HG02885 (cell line): ENCODE measurements at regions not wholly inside any gene's neighbourhood (a gene's known extent, or its start where the extent isn't known, plus 50 kb on each side); places are given as distances from the start of the nearest gene placed in this dataset.

Experiments
- ATAC-seq: cut with Tn5 transposase; IDR thresholded peaks from one replicate; pipeline ENCODE4 v1.9.1; 2021; ENCODE audit warnings: mild to moderate bottlenecking; ENCODE audit not compliant: unreplicated experiment, poor library complexity

- no peak for ATAC-seq
Measured at GRCh38 chr5:57839025-57839424, 356.4 kb upstream of the ACTBL2 start.

DNA sequence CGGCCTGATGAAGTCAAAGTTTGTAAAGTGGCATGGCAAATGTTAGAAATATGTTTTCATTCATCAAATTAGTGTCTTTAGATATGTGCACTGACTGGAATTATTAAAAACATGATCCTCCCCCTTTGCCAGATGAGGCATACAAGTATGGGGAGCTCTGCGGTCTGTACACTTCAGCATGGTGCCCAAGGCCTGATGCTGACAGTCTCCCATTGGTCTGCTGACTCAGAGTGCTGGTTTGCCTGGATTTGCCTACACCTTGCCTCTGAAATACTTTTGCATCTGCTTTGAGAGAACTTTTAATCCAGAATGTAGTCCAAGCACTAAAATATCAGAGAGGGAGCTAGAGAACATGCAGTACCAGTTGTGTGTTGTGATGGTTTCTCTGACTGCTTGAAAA lies 354.3 kb upstream of the ACTBL2 start:
- no peak for ATAC-seq

DNA sequence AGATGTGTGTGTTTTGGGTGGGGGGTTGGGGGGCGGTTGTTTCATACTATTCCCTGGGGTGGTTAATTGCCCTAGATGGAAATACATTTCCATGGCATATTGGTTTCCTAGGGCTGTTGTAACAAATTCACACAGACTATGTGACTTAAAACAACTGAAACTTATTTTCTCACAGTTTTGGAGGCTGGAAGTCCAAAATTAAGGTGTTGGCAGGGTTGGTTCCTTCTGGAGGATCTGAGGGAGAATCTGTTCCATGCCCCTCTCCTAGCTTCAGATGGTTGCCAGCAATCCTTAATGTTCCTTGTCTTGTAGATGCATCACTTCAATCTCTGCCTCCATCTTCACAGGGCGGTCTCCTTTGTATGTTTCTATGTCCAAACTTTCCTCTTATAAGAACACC lies 353.7 kb upstream of the ACTBL2 start:
- ATAC-seq, result no peak

DNA sequence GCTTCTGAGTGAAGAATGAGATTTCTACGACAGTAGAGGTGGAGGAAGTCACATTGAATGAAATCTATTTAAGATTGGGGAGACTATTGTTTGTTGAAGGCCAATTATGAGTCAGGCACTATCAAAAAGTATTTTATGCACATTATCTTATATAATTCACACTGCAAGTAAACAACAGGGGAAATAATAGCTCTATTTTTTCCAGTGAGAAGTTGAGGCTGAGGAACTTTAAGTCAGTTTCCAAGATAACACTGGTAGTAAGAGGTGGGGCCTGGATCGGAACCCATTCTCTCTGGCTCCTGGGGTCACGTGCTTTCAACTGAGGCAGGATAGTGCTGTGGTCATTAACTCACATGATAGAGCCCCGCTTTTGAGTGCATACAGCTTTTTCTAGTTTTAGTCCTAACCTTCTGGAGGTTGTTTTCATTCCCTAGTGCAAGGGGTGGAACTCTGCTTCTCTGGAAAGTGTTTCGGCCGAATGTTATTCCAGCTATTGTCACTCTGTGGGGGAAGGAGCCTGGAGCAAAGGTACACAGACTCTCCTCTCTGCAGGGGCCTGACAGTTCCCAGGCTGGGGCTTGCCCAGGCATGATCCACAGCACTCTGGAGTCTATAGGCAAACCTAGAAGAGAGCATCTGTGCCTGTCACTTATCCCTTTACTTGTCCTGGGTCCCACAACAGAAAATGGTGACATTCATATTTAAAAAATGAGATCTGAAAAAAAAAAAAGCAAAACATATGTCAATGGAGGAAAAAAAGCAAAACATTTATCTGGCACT lies 352.4 kb upstream of the ACTBL2 start:
- ATAC-seq, result no peak

DNA sequence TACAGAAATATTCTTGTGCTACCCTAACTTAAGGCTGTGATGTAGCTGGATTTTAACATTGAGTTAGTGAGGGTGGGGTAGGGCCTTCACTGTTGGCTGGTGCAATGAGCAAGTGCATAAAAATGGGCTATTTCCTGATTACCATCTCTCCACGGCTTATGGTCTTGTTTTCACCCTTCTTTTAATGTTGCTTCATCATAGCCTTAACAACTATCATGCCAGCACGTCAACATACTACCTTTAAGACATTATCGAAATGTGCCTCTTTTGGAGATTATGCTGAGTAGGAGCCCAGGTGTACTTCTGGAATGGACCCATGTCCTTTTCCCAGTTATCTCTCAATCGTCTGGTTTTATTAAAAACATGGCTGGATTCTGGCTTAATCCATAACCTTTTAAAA lies 350.9 kb upstream of the ACTBL2 start:
- no peak for ATAC-seq

DNA sequence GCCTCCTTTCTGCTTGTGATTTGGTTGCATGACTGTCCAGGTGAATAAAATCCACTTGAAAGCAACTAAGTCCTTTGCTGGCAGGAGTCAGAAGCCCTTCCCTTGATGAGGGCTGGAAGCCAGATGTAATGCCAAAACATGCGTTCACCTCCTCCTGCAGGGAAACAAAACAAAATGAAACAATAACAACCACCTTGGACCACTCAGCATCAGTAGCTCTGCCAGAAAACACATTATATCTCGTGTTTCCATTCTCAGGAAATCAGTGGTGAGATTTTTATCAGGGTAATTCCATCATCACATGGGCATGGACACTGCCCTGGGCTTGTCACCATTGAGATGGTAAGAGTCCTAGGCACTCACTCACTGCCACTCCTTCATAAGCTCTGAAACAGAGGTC lies 350.3 kb upstream of the ACTBL2 start:
- ATAC-seq, result no peak

GRCh38 chr5:57831932-57832331 lies 349.3 kb upstream of the ACTBL2 start:
- no peak for ATAC-seq

- ATAC-seq, result no peak
Measured at GRCh38 chr5:57831090-57831489, 348.5 kb upstream of the ACTBL2 start.

DNA sequence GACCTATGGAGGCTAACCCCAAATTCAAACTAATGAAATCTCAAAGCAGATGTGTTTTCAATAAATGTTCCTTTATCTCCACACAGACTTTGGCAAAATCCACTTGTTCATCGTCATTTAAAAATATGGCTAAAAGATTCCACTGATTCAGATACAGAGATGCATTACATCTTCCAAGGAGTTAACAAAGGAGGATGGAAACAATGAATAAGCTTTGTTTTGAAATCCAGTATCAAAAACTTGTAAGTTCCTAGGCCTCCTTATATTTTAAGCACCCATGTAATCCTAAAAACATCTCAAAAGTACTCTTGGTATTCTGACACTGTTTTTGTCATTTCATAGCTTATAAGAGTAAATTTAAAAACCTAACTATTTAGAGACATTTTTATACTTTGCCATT lies 345.6 kb upstream of the ACTBL2 start:
- ATAC-seq, result no peak

DNA sequence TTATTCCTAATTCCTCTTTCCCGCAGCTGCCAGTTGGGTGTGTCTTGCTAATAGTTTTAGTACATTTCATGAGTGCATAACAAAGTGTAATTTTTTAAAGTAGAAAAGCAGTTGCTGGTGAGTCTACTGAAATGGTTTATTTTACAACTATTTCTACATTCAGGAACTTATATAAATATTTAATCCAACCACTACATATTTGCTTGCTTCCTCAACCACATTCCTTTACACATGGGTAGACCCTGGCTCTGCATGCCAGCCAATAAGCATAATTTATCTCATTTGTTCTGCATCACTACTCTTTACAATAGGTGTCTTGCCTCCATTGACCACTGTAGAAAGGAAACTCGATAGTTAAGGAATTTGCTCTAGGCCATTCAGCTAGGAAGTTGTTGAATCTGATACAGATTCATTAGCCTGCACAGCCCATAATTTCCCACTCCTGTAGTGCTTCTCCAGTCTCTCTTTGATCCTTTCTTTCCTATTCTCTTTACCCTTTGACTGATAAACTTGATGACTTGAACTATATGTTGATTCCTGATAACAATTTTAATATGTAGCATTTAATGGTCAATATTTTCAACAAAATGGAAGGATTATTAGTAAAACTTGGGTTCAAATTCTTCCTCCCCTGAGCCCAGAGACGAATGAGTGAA lies 342.5 kb upstream of the ACTBL2 start:
- no peak for ATAC-seq

DNA sequence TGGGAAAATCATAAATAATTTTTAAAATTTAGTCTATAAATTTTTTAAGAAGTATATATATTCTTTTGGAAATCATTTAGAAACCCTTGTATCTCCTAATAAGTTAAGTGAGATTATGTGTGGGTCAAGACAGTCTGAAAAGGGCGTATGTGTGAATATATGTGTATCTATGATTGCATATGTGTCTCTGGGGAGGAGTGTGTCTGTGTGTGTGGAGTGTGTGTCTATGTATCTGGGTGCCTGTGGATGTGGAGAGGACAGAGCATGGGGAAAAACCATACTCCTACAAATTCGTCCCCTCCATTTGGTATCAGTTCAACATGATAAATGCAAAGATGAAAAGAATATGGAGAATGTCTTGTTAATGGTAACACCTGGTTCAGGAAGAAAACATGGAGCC lies 342.0 kb upstream of the ACTBL2 start:
- ATAC-seq, result no peak

- no peak for ATAC-seq
Measured at GRCh38 chr5:57824047-57824446, 341.4 kb upstream of the ACTBL2 start.

GRCh38 chr5:57822651-57823050 lies 340.0 kb upstream of the ACTBL2 start:
- no peak for ATAC-seq

GRCh38 chr5:57818397-57818796 lies 335.8 kb upstream of the ACTBL2 start:
- no peak for ATAC-seq

DNA sequence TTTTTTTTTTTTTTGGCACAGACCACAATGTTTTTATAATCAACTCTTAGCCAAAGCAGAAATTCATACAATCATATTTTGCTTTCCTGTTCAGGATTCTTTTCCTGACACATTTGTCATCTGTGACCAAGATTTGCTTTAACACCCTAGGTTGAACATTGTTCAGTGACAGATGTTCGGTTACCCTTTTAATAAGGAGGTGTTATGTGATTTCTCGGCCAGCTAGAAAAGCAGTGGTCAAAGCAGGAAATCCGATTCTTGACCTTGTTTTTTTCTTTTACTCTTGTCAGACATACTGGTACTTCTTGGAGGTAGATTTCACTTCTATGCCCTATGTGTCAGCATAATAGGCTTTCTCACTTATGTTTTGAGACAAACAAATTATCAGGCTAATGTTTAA lies 335.3 kb upstream of the ACTBL2 start:
- no peak for ATAC-seq

- no peak for ATAC-seq
Measured at GRCh38 chr5:57817001-57817453, 334.4 kb upstream of the ACTBL2 start.

DNA sequence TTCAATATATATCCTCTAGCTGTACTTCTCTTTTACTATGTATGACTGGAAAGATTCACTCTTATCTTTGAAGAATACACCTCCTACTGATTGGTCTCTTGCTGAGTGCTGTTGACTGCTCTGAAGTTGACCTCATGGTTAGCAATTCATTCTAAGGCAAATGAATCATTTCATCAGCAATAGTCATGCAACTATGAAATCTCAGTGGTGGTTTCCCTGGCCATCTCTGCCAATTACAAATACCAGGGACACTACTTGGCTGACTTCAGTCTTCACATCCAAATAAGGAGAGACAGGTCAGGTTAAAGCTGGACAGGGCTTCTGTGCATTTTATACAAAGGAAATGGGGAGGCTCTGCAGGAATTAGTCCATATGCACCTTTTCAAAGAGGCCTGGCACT lies 333.5 kb upstream of the ACTBL2 start:
- ATAC-seq, result no peak

DNA sequence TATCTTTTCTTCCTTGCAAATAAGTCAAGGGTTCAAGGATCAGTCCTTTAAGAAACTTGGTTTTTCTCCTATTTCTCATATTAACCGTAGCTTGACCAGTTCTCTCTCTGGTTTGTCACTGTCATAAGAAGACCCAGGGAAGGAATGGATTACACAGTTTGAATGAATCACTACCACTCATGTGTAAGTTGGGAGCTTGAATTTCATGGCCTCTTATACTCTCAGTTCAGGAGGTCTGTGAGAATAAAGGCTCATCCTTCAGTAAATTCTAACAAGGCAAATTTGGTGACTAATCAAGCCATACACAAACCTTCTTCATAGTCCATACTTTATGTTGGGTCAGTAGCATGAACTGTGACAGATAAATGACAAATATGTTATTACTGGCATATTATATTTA lies 323.1 kb upstream of the ACTBL2 start:
- no peak for ATAC-seq

DNA sequence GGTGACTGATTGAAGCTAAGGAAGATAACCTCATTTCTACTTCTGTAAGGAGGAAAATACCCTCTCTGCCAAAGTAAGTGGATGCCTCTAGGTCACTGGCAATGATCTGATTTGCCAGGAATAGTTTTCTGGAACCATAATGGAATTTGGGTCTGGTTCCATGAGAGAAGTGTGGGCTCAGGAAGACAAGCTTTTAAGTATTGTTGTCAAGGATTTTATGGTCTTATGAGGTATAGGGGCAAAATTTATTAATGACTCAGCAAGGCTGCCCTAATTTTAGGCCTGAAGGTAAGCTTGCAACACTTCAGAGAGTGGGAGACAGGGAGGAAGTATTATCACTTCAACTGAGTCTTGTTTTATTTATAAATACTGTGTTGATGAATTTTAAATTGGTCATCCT lies 322.6 kb upstream of the ACTBL2 start:
- no peak for ATAC-seq

GRCh38 chr5:57804505-57804904 lies 321.9 kb upstream of the ACTBL2 start:
- no peak for ATAC-seq

DNA sequence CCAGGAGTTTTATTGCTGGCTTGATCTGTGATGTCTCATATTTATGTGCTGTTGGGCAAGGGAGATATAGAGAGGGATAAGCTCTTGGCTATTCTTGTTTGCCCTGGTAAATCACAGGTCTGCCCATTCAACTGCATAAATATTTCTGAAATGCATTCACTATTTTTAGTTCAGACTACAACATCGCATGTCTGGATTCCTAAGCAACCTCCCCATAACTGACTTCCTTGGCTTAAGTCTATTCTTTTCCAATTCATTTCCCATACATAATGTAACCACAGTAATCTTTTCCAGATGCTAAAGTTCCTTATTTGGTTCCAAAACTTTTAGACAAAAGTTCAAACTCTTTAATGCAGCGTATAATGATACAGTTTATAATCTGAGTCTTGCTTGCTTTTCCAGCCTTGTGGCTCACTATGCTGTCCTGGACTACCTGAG lies 321.4 kb upstream of the ACTBL2 start:
- ATAC-seq, result no peak

DNA sequence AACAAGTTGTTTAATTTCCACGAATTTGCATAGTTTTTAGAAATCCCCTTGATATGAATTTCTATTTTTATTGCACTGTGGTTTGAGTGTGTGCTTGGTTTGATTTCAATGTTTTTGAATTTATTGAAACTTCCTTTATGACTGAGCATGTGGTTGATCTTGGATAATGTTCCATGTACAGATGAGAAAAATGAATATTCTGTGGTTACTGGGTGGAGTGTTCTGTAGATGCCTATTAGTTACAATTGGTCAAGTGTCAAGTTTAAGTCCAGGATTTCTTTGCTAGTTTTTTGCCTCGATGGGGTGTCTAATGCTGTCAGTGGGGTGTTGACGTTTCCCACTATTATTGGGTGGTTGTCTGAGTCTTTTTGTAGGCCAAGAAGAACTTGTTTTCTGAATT lies 319.5 kb upstream of the ACTBL2 start:
- ATAC-seq, result no peak
